ENCODE measurements at regions not wholly inside any gene's neighbourhood (a gene's known extent, or its start where the extent isn't known, plus 50 kb on each side); places are given as distances from the start of the nearest gene placed in this dataset.

DNA sequence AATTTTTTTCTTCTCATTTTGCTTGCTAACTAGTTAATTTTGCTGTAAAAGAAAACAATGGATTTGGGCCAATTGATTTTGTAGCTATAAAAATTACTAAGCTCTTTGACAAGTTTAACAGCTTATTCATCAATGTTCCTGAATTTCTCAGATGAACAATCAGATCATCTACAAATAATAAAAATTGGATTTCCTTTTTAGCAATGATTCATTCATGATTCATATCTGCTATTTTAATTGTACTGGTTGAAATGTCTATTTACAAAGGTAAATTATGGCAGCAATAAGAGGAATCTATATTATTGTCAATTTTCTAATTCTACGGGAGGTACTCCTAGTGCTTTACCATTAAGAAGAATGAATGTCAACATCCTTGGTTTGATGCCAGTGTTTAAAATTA lies 178.8 kb upstream of the BTBD3 start:
- TF ChIP-seq, protein P1, sequence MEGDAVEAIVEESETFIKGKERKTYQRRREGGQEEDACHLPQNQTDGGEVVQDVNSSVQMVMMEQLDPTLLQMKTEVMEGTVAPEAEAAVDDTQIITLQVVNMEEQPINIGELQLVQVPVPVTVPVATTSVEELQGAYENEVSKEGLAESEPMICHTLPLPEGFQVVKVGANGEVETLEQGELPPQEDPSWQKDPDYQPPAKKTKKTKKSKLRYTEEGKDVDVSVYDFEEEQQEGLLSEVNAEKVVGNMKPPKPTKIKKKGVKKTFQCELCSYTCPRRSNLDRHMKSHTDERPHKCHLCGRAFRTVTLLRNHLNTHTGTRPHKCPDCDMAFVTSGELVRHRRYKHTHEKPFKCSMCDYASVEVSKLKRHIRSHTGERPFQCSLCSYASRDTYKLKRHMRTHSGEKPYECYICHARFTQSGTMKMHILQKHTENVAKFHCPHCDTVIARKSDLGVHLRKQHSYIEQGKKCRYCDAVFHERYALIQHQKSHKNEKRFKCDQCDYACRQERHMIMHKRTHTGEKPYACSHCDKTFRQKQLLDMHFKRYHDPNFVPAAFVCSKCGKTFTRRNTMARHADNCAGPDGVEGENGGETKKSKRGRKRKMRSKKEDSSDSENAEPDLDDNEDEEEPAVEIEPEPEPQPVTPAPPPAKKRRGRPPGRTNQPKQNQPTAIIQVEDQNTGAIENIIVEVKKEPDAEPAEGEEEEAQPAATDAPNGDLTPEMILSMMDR (IDR thresholded peaks at IDR 0.05) = no peak
- no peak for TF ChIP-seq TP53 (CRISPR knock-in tag; IDR thresholded peaks at IDR 0.05)
- TF ChIP-seq, protein P2, sequence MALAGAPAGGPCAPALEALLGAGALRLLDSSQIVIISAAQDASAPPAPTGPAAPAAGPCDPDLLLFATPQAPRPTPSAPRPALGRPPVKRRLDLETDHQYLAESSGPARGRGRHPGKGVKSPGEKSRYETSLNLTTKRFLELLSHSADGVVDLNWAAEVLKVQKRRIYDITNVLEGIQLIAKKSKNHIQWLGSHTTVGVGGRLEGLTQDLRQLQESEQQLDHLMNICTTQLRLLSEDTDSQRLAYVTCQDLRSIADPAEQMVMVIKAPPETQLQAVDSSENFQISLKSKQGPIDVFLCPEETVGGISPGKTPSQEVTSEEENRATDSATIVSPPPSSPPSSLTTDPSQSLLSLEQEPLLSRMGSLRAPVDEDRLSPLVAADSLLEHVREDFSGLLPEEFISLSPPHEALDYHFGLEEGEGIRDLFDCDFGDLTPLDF (CRISPR knock-in tag; IDR thresholded peaks at IDR 0.05) = no peak
- TF ChIP-seq, protein P3, sequence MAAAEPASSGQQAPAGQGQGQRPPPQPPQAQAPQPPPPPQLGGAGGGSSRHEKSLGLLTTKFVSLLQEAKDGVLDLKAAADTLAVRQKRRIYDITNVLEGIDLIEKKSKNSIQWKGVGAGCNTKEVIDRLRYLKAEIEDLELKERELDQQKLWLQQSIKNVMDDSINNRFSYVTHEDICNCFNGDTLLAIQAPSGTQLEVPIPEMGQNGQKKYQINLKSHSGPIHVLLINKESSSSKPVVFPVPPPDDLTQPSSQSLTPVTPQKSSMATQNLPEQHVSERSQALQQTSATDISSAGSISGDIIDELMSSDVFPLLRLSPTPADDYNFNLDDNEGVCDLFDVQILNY (CRISPR knock-in tag; IDR thresholded peaks at IDR 0.05) = no peak
- TF ChIP-seq, protein P4, sequence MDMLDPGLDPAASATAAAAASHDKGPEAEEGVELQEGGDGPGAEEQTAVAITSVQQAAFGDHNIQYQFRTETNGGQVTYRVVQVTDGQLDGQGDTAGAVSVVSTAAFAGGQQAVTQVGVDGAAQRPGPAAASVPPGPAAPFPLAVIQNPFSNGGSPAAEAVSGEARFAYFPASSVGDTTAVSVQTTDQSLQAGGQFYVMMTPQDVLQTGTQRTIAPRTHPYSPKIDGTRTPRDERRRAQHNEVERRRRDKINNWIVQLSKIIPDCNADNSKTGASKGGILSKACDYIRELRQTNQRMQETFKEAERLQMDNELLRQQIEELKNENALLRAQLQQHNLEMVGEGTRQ (CRISPR knock-in tag; IDR thresholded peaks at IDR 0.05) = no peak
- TF ChIP-seq, protein P5, sequence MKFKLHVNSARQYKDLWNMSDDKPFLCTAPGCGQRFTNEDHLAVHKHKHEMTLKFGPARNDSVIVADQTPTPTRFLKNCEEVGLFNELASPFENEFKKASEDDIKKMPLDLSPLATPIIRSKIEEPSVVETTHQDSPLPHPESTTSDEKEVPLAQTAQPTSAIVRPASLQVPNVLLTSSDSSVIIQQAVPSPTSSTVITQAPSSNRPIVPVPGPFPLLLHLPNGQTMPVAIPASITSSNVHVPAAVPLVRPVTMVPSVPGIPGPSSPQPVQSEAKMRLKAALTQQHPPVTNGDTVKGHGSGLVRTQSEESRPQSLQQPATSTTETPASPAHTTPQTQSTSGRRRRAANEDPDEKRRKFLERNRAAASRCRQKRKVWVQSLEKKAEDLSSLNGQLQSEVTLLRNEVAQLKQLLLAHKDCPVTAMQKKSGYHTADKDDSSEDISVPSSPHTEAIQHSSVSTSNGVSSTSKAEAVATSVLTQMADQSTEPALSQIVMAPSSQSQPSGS (CRISPR knock-in tag; IDR thresholded peaks at IDR 0.05; ENCODE audit: borderline replicate concordance, low read depth) = no peak
- TF ChIP-seq, protein P6, sequence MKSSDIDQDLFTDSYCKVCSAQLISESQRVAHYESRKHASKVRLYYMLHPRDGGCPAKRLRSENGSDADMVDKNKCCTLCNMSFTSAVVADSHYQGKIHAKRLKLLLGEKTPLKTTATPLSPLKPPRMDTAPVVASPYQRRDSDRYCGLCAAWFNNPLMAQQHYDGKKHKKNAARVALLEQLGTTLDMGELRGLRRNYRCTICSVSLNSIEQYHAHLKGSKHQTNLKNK (CRISPR knock-in tag; IDR thresholded peaks at IDR 0.05) = no peak
- TF ChIP-seq, protein P7, sequence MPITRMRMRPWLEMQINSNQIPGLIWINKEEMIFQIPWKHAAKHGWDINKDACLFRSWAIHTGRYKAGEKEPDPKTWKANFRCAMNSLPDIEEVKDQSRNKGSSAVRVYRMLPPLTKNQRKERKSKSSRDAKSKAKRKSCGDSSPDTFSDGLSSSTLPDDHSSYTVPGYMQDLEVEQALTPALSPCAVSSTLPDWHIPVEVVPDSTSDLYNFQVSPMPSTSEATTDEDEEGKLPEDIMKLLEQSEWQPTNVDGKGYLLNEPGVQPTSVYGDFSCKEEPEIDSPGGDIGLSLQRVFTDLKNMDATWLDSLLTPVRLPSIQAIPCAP (CRISPR knock-in tag; IDR thresholded peaks at IDR 0.05) = no peak
